GM12872 (cell line): ENCODE measurements at regions not wholly inside any gene's neighbourhood (a gene's known extent, or its start where the extent isn't known, plus 50 kb on each side); places are given as distances from the start of the nearest gene placed in this dataset.

Experiments used
- CTCF ChIP-seq: IDR thresholded peaks from 3 replicates; pipeline ENCODE4 v1.5.1; 2011; ENCODE audit warnings: low read depth, mild to moderate bottlenecking, low read length, moderate library complexity; ENCODE audit not compliant: insufficient read depth

GRCh38 chr2:128779301-128780095 is 460.8 kb upstream of the HS6ST1 start:
- no peak for TF ChIP-seq CTCF

- TF ChIP-seq CTCF = no peak
These were observed 461.9 kb upstream of the HS6ST1 start for GRCh38 chr2:128780434-128781080.

- no peak for TF ChIP-seq CTCF
These were observed 462.5 kb upstream of the HS6ST1 start for GRCh38 chr2:128781166-128781565.

GRCh38 chr2:128781585-128782385 is 463.1 kb upstream of the HS6ST1 start:
- TF ChIP-seq CTCF = no peak

GRCh38 chr2:128782411-128783192 is 463.9 kb upstream of the HS6ST1 start:
- no peak for TF ChIP-seq CTCF

GRCh38 chr2:128783193-128783671 is 464.6 kb upstream of the HS6ST1 start:
- no peak for TF ChIP-seq CTCF
